ENCODE measurements at regions not wholly inside any gene's neighbourhood (a gene's known extent, or its start where the extent isn't known, plus 50 kb on each side); places are given as distances from the start of the nearest gene placed in this dataset.

DNA sequence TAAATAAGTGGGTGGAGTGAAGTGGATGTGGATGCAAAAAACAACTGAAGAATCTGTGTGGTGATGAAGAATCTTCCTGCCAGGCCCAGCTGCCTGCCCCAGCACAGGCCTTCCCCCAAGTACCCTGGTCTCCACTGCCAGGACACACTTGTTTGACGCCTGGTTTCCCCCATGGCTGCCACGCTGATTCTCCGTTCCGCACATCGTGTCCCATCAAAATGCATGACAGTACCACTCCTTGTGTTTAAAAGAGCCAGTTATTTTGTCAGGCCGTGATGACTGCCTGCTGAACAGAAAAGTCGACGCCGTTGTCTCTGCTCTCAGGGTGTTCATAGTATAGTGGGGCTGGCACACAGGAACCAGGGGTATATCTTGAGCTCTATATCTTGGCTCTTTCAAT is 50.3 kb upstream of the KYNU start:
- DNase-seq = no peak
- H3K9me3 Mint-ChIP-seq = peaks cover 12% of the 10 kb centered on the region
- TF ChIP-seq, protein P1, sequence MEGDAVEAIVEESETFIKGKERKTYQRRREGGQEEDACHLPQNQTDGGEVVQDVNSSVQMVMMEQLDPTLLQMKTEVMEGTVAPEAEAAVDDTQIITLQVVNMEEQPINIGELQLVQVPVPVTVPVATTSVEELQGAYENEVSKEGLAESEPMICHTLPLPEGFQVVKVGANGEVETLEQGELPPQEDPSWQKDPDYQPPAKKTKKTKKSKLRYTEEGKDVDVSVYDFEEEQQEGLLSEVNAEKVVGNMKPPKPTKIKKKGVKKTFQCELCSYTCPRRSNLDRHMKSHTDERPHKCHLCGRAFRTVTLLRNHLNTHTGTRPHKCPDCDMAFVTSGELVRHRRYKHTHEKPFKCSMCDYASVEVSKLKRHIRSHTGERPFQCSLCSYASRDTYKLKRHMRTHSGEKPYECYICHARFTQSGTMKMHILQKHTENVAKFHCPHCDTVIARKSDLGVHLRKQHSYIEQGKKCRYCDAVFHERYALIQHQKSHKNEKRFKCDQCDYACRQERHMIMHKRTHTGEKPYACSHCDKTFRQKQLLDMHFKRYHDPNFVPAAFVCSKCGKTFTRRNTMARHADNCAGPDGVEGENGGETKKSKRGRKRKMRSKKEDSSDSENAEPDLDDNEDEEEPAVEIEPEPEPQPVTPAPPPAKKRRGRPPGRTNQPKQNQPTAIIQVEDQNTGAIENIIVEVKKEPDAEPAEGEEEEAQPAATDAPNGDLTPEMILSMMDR (IDR thresholded peaks at IDR 0.05) = no peak
- H3K36me3 Mint-ChIP-seq (ENCODE audit: low read depth) = no peaks in the 10 kb centered on the region
- H3K4me1 Mint-ChIP-seq (ENCODE audit: low read depth) = no peaks in the 10 kb centered on the region
- H3K4me3 Mint-ChIP-seq = no peak overlapping the region
- H3K27ac Mint-ChIP-seq = no peak overlapping the region
- no peaks in the 10 kb centered on the region; the same call in 1 of the 2 replicates for H3K27me3 Mint-ChIP-seq (ENCODE audit: insufficient read depth)

DNA sequence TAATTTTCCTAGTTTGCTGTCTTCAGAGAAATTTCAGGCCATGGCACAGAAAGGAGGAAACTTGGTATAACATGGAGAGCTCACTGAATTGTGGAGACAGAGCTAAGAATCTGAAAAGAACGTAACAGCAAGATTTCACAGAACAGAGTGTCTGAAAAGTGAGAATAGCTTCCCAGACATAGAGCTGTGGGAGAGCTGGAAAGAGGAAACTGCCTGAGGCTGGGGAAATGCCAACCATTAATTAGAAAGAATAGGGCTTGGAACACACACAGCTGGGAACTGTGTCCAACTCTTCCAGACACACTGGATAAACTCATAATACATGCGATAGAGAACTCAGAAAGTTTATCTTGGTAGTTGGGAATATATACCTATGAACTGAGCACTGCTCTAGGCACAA is 51.6 kb upstream of the KYNU start:
- TF ChIP-seq, protein P1 (IDR thresholded peaks at IDR 0.05) = no peak
- H3K27me3 Mint-ChIP-seq (ENCODE audit: insufficient read depth) = no peaks in the 10 kb centered on the region; the same call in 1 of the 2 replicates
- no peak overlapping the region for H3K4me3 Mint-ChIP-seq
- DNase-seq = no peak
- H3K27ac Mint-ChIP-seq = no peak overlapping the region
- no peaks in the 10 kb centered on the region for H3K4me1 Mint-ChIP-seq (ENCODE audit: low read depth)
- H3K9me3 Mint-ChIP-seq = peaks cover 12% of the 10 kb centered on the region
- H3K36me3 Mint-ChIP-seq (ENCODE audit: low read depth) = no peaks in the 10 kb centered on the region

DNA sequence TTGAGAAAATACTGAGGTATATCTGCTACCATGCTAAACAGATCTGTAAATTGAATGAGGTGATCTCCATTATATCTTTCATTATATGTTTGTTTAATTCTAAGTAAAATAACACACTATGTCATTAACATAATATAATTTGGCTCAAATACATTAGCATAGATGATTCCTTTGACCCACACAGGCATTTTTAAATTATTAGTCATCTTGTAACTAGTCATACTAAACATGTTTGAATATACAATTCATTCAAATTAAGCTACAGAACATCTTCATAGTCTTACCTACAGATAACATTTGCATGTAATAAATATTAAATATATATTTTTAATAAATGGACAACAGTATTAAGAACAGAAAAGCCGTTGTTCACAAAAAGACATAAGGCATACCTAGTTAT is 52.7 kb upstream of the KYNU start:
- no peak for DNase-seq

DNA sequence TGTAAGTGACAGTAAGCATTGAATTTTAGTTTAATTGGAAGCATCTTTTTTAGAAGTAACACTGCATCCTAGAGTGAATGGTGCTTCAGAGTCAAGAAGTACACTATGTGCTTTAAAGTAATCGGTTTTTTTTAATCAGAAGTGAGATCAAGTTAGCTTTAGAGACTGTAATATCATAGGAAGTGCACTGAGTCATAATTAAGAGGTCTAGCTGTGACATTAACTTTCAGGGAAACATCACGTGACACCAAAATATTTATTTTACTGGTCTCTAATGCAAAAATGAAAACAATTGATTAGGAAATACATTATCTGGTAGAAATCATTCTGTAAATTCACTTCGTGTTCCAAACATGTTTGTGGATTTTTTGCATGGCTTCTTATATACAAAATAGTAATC is 55.3 kb upstream of the KYNU start:
- DNase-seq = no peak
- Mint-ChIP-seq H3K9me3 (peaks cover 21% of the 10 kb centered on the region), H3K4me3 (no peak overlapping the region), H3K4me1 (ENCODE audit: low read depth) (no peaks in the 10 kb centered on the region), H3K36me3 (ENCODE audit: low read depth) (no peaks in the 10 kb centered on the region), H3K27ac (no peak overlapping the region), H3K27me3 (ENCODE audit: insufficient read depth) (no peaks in the 10 kb centered on the region; the same call in 1 of the 2 replicates)
- TF ChIP-seq, protein P1 (IDR thresholded peaks at IDR 0.05) = no peak

More for the DNA sequence above, 52.7 kb upstream of the KYNU start:
- Mint-ChIP-seq H3K4me3 (no peak overlapping the region), H3K27ac (no peak overlapping the region), H3K36me3 (ENCODE audit: low read depth) (no peaks in the 10 kb centered on the region), H3K4me1 (ENCODE audit: low read depth) (no peaks in the 10 kb centered on the region), H3K9me3 (peaks cover 13% of the 10 kb centered on the region), H3K27me3 (ENCODE audit: insufficient read depth) (no peaks in the 10 kb centered on the region; the same call in none of the 2 replicates)
- TF ChIP-seq, protein P1 (IDR thresholded peaks at IDR 0.05) = no peak

DNA sequence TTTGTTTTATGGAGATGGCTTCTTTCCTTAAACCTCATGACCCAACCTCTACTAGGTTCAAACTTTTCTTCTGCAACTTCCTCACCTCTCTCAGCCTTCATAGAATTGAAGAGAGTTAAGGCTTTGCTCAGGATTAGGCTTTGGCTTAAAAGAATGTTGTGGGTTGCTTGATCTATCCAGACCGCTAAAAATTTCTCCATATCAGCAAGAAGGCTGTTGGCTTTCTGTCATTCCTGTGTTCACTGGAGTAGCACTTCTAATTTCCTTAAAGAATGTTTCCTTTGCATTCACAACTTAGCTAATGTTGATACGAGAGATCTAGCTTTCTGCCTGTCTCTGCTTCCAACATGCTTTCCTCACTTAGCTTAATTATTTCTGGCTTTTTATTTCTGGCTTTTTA is 58.1 kb upstream of the KYNU start:
- H3K27me3 Mint-ChIP-seq (ENCODE audit: insufficient read depth) = no peaks in the 10 kb centered on the region; the same call in 1 of the 2 replicates
- H3K4me3 Mint-ChIP-seq = no peak overlapping the region
- no peaks in the 10 kb centered on the region for H3K36me3 Mint-ChIP-seq (ENCODE audit: low read depth)
- TF ChIP-seq, protein P1 (IDR thresholded peaks at IDR 0.05) = no peak
- peaks cover 13% of the 10 kb centered on the region; the same call in 1 of the 2 replicates for H3K9me3 Mint-ChIP-seq
- DNase-seq = no peak
- H3K4me1 Mint-ChIP-seq (ENCODE audit: low read depth) = no peaks in the 10 kb centered on the region
- no peak overlapping the region for H3K27ac Mint-ChIP-seq

DNA sequence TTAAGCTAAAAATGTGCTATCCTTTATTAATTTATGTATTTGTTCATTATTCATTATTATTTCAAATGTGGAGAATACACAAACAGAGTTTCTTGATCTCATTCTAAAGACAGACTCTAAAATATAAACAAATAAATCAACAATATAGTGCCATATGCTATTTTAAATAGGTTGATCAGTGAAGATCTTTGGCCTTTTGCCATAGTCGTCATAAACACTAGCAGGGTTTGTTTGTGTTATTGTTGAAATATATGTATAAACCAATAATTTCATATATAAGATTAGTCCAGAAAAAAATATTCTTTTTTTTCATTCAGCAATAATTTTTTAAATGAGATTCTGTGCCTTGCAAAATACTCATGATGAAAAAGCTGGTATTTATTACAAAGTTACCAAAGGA is 62.1 kb upstream of the KYNU start:
- Mint-ChIP-seq H3K27me3 (ENCODE audit: insufficient read depth) (no peaks in the 10 kb centered on the region), H3K9me3 (peaks cover 21% of the 10 kb centered on the region; the same call in 1 of the 2 replicates), H3K4me1 (ENCODE audit: low read depth) (no peaks in the 10 kb centered on the region), H3K27ac (no peak overlapping the region), H3K36me3 (ENCODE audit: low read depth) (no peaks in the 10 kb centered on the region), H3K4me3 (no peak overlapping the region)
- DNase-seq = no peak
- TF ChIP-seq, protein P1 (IDR thresholded peaks at IDR 0.05) = no peak

All from HFFc6 (cell line).